IMR-90 (cell line): ENCODE measurements at regions not wholly inside any gene's neighbourhood (a gene's known extent, or its start where the extent isn't known, plus 50 kb on each side); places are given as distances from the start of the nearest gene placed in this dataset.

Experiments used
- ATAC-seq: fragments of 200-7000 bp; cut with Tn5 transposase; 2 replicates; pipeline ENCODE4 v1.9.1; 2020; ENCODE audit warnings: low read depth, mild to moderate bottlenecking, moderate library complexity
- BruUV-seq: library from RNA; stranded (reverse); fragments of 400-500 nt; replicated peaks from 2 replicates; lab custom pipeline; 2021; lab: Mats Ljungman, UMichigan
- CTCF ChIA-PET: fragments of 300-600 bp; formaldehyde crosslinking; extraction: SDS; loops from one replicate; lab custom pipeline; 2021; ENCODE audit warnings: antibody characterized with exemption; lab: Yijun Ruan, JAX
- POLR2A ChIA-PET: fragments of 300-600 bp; sonication (Branson Sonifier 250); formaldehyde crosslinking; loops from one replicate; lab custom pipeline; 2022; ENCODE audit warnings: antibody characterized with exemption; ENCODE audit not compliant: unreplicated experiment; lab: Charles Lee
- DNase-seq: peaks from one replicate; pipeline ENCODE4 v3.0.0; 2013
- H2AFZ ChIP-seq: replicated peaks from 2 replicates; pipeline ENCODE3; 2013; ENCODE audit warnings: low read length, mild to moderate bottlenecking; ENCODE audit not compliant: poor library complexity
- H2AK5ac ChIP-seq: 2 replicates; pipeline ENCODE4 v1.6.1; 2013; ENCODE audit warnings: low read depth, low read length, inconsistent platforms
- H2AK9ac ChIP-seq: replicated peaks from 2 replicates; pipeline ENCODE3; 2013; ENCODE audit warnings: mild to moderate bottlenecking, low read depth, low read length, moderate library complexity; ENCODE audit not compliant: poor library complexity
- H2BK120ac ChIP-seq: 2 replicates; pipeline ENCODE4 v1.6.1; 2013; ENCODE audit warnings: low read depth, low read length, inconsistent platforms
- H2BK15ac ChIP-seq: 3 replicates; pipeline ENCODE4 v1.6.1; 2013; ENCODE audit warnings: low read depth, low read length, inconsistent platforms
- H2BK20ac ChIP-seq: 2 replicates; pipeline ENCODE4 v1.6.1; 2013; ENCODE audit warnings: low read depth, mild to moderate bottlenecking, inconsistent platforms, low read length, moderate library complexity
- H2BK5ac ChIP-seq: 2 replicates; pipeline ENCODE4 v1.6.1; 2013; ENCODE audit warnings: mild to moderate bottlenecking, low read depth, low read length, inconsistent platforms; ENCODE audit not compliant: poor library complexity, severe bottlenecking
- H3K14ac ChIP-seq: replicated peaks from 2 replicates; pipeline ENCODE4 v1.6.1; 2013; ENCODE audit warnings: low read depth, low read length, inconsistent platforms
- H3K18ac ChIP-seq: 2 replicates; pipeline ENCODE4 v1.6.1; 2013; ENCODE audit warnings: low read depth, low read length, control low read depth
- H3K23ac ChIP-seq: 2 replicates; pipeline ENCODE4 v1.6.1; 2013; ENCODE audit warnings: low read depth, low read length, inconsistent platforms
- H3K27ac ChIP-seq: 2 replicates; pipeline ENCODE4 v1.5.1; 2013; ENCODE audit warnings: mild to moderate bottlenecking, control low read depth, low read length; ENCODE audit not compliant: insufficient read depth
- H3K27me3 ChIP-seq: 2 replicates; pipeline ENCODE4 v1.6.1; 2013; ENCODE audit warnings: low read length; ENCODE audit not compliant: control insufficient read depth, insufficient read depth
- H3K36me3 ChIP-seq: 2 replicates; pipeline ENCODE4 v1.6.1; 2013; ENCODE audit warnings: low read length, mixed read lengths; ENCODE audit not compliant: control insufficient read depth, insufficient read depth
- H3K4ac ChIP-seq: 2 replicates; pipeline ENCODE4 v1.6.1; 2013; ENCODE audit warnings: low read depth, low read length, inconsistent platforms
- H3K4me1 ChIP-seq: 2 replicates; pipeline ENCODE4 v1.6.1; 2013; ENCODE audit warnings: low read length, mixed read lengths; ENCODE audit not compliant: control insufficient read depth, insufficient read depth
- H3K4me2 ChIP-seq: 2 replicates; pipeline ENCODE4 v1.6.1; 2013; ENCODE audit warnings: low read depth, mild to moderate bottlenecking, control low read depth, low read length, moderate library complexity
- H3K4me3 ChIP-seq: 2 replicates; pipeline ENCODE4 v1.5.1; 2013; ENCODE audit warnings: low read depth, mild to moderate bottlenecking, control low read depth, low read length, moderate library complexity; ENCODE audit not compliant: insufficient read depth
- H3K56ac ChIP-seq: 2 replicates; pipeline ENCODE4 v1.6.1; 2013; ENCODE audit warnings: low read length, inconsistent platforms; ENCODE audit not compliant: insufficient read depth; ENCODE audit errors: extremely low read depth
- H3K79me1 ChIP-seq, 2 experiments: 2 replicates each; pipeline ENCODE4 v1.6.1; 2013; ENCODE audit warnings: low read length in 2 of 2, inconsistent platforms in 1 of 2, low read depth in 1 of 2
- H3K9ac ChIP-seq: 2 replicates; pipeline ENCODE4 v1.6.1; 2013; ENCODE audit warnings: low read depth, low read length, control low read depth
- H3K9me1 ChIP-seq: 2 replicates; pipeline ENCODE4 v1.6.1; 2013; ENCODE audit warnings: low read length, inconsistent platforms; ENCODE audit not compliant: insufficient read depth
- H3K9me3 ChIP-seq: 2 replicates; pipeline ENCODE4 v1.6.1; 2013; ENCODE audit warnings: low read length; ENCODE audit not compliant: control insufficient read depth, insufficient read depth
- H4K20me1 ChIP-seq: 2 replicates; pipeline ENCODE4 v1.6.1; 2013; ENCODE audit warnings: low read length, inconsistent platforms; ENCODE audit not compliant: insufficient read depth
- H4K5ac ChIP-seq: 2 replicates; pipeline ENCODE4 v1.6.1; 2013; ENCODE audit warnings: mild to moderate bottlenecking, low read depth, low read length, control low read depth
- H4K8ac ChIP-seq, 2 experiments: 2 replicates each; pipeline ENCODE4 v1.6.1; 2013; ENCODE audit warnings: low read depth in 2 of 2, low read length in 2 of 2, control low read depth in 1 of 2, inconsistent platforms in 1 of 2
- H4K91ac ChIP-seq: 2 replicates; pipeline ENCODE4 v1.6.1; 2013; ENCODE audit warnings: low read depth, low read length, inconsistent platforms; ENCODE audit not compliant: insufficient read depth
- CEBPB ChIP-seq: IDR thresholded peaks from 2 replicates; pipeline ENCODE4 v1.6.1; 2012; ENCODE audit warnings: low read depth, low read length, improper control_type of control experiment
- CHD1 ChIP-seq: IDR thresholded peaks from 2 replicates; pipeline ENCODE4 v1.6.1; 2012; ENCODE audit warnings: low read depth, low read length, improper control_type of control experiment
- CTCF ChIP-seq: conservative IDR thresholded peaks from 2 replicates; pipeline ENCODE4 v1.5.1; 2012; ENCODE audit warnings: mild to moderate bottlenecking, low read depth, low read length, improper control_type of control experiment
- ELK1 ChIP-seq: fragments of 150-350 bp; IDR thresholded peaks from 2 replicates; pipeline ENCODE4 v1.6.1; 2016; ENCODE audit warnings: low read depth, mild to moderate bottlenecking, low read length, moderate library complexity, borderline replicate concordance
- FOS ChIP-seq: fragments of 150-350 bp; IDR thresholded peaks from 2 replicates; pipeline ENCODE4 v1.6.1; 2016; ENCODE audit warnings: low read depth, low read length
- MXI1 ChIP-seq: IDR thresholded peaks from 2 replicates; pipeline ENCODE4 v1.6.1; 2012; ENCODE audit warnings: low read depth, mild to moderate bottlenecking, low read length, moderate library complexity, borderline replicate concordance
- POLR2A ChIP-seq: IDR thresholded peaks from 2 replicates; pipeline ENCODE4 v1.6.1; 2012; ENCODE audit warnings: mild to moderate bottlenecking, low read depth, low read length
- RAD21 ChIP-seq: IDR thresholded peaks from 2 replicates; pipeline ENCODE4 v1.6.1; 2012; ENCODE audit warnings: low read length, improper control_type of control experiment
- RCOR1 ChIP-seq: IDR thresholded peaks from 2 replicates; pipeline ENCODE4 v1.6.1; 2012; ENCODE audit warnings: mild to moderate bottlenecking, low read length, improper control_type of control experiment; ENCODE audit not compliant: insufficient replicate concordance
- RFX5 ChIP-seq: IDR thresholded peaks from 2 replicates; pipeline ENCODE4 v1.8.0; 2012; ENCODE audit warnings: low read depth, mild to moderate bottlenecking, low read length, moderate library complexity
- SMC3 ChIP-seq: fragments of 150-350 bp; IDR thresholded peaks from 2 replicates; pipeline ENCODE4 v1.6.1; 2016; ENCODE audit warnings: low read depth, mild to moderate bottlenecking, antibody characterized with exemption, low read length, moderate library complexity
- USF2 ChIP-seq: fragments of 150-350 bp; IDR thresholded peaks from 2 replicates; pipeline ENCODE4 v1.6.1; 2017; ENCODE audit warnings: mild to moderate bottlenecking, antibody characterized with exemption, low read length, low read depth
- WGBS, 2 experiments: methylation state at CpG; one replicate each; pipeline versions ENCODE4 v1.1.5 to v1.1.7; 2013; ENCODE audit warnings: missing lambda C conversion rate in 2 of 2; ENCODE audit not compliant: insufficient read length in 1 of 2; ENCODE audit errors: extremely low coverage in 2 of 2; 5-methylcytosine and 5-hydroxymethylcytosine counted together
- dilution Hi-C: fragments of 300-500 bp; cut with HindIII; formaldehyde crosslinking; loops from one replicate; pipeline ENCODE4 v1.14.3; 2018; ENCODE audit warnings: low sequenced_read_pairs; ENCODE audit not compliant: unreplicated experiment
- in situ Hi-C: fragments of 300-500 bp; cut with MboI; formaldehyde crosslinking; loops from 3 replicates; pipeline ENCODE4 v1.14.3; 2019; ENCODE audit warnings: low sequenced_read_pairs, inconsistent platforms, mixed read lengths
- intact Hi-C: fragments of 100-400 bp; cut with micrococcal nuclease; formaldehyde crosslinking; loops from 2 replicates; pipeline ENCODE4 v1.10.0; 2022

- WGBS, 2 experiments = no CpG with 5 or more reads among the region's 6 CpGs
- BruUV-seq = no TSS peak
- CTCF ChIA-PET = no interaction called here
Measured at GRCh38 chr6:105817961-105818360, 268.2 kb upstream of the PRDM1 start.

More at GRCh38 chr6:105817961-105818360, 268.2 kb upstream of the PRDM1 start:
- Histone ChIP-seq H3K56ac (no peak overlapping the region), H4K8ac (no peak overlapping the region), H3K18ac (no peak overlapping the region), H2AFZ (no peak overlapping the region), H2BK120ac (no peak overlapping the region), H3K4me2 (no peak overlapping the region), H2BK20ac (no peak overlapping the region), H3K4me3 (no peak overlapping the region), H3K79me1 (no peaks in the 10 kb centered on the region), H3K27ac (no peak overlapping the region), H2BK5ac (no peak overlapping the region), H3K14ac (no peak overlapping the region), H3K9ac (no peak overlapping the region), H3K9me1 (no peaks in the 10 kb centered on the region), H4K5ac (no peak overlapping the region), H4K91ac (no peak overlapping the region), H3K23ac (no peak overlapping the region), H2AK9ac (no peak overlapping the region), H2AK5ac (no peak overlapping the region), H3K9me3 (peaks cover 2% of the 10 kb centered on the region), H3K4ac (no peak overlapping the region), H3K27me3 (no peaks in the 10 kb centered on the region), H3K36me3 (no peaks in the 10 kb centered on the region), H3K4me1 (no peaks in the 10 kb centered on the region; the same call in 1 of the 2 replicates), H4K20me1 (no peaks in the 10 kb centered on the region), H2BK15ac (no peak overlapping the region)
- POLR2A ChIA-PET = interaction anchor here (0.6 kb wide), 1 partner anchor 305 kb away, joined by 3 read pairs; no protein-coding TSS in a partner anchor
- intact Hi-C loops = no loop called here
- TF ChIP-seq SMC3 = no peak
- no peak for TF ChIP-seq CHD1
- TF ChIP-seq CEBPB = no peak
- no peak for TF ChIP-seq USF2
- no peak for TF ChIP-seq POLR2A
- no peak for TF ChIP-seq MXI1
- no peak for TF ChIP-seq RAD21
- no peak for TF ChIP-seq ELK1
- no peak for TF ChIP-seq CTCF
- no peak for TF ChIP-seq RFX5
- no peak for TF ChIP-seq FOS
- no peak for TF ChIP-seq RCOR1
- in situ Hi-C loops = no loop called here
- no peak for DNase-seq
- no peak for ATAC-seq
- dilution Hi-C loops = no loop called here
